ENCODE measurements at regions not wholly inside any gene's neighbourhood (a gene's known extent, or its start where the extent isn't known, plus 50 kb on each side); places are given as distances from the start of the nearest gene placed in this dataset.
A peak's percentile ranks its signal among the peaks of the same experiment; 100 is the strongest.

GRCh38 chr12:116642683-116643082 lies 83.5 kb downstream of the MAP1LC3B2 start:
- Mint-ChIP-seq H3K27me3 (peaks cover 1 to 2% of the 10 kb centered on the region in 2 donors), H3K27ac (no peak overlapping the region), H3K4me3 (no peak overlapping the region), H3K36me3 (peaks cover 0 to 3% of the 10 kb centered on the region in 2 donors), H3K4me1 (no peaks in the 10 kb centered on the region), H3K9me3 (peaks cover 3 to 4% of the 10 kb centered on the region in 2 donors)
- no peak for ATAC-seq (replicated peaks)
- DNase-seq, result no peak

- Mint-ChIP-seq H3K4me3 (no peak overlapping the region), H3K27ac (no peak overlapping the region), H3K9me3 (peaks cover 3 to 4% of the 10 kb centered on the region in 2 donors), H3K27me3 (no peaks in the 10 kb centered on the region), H3K4me1 (no peaks in the 10 kb centered on the region), H3K36me3 (peaks cover 0 to 3% of the 10 kb centered on the region in 2 donors)
- ATAC-seq (replicated peaks), result no peak
- DNase-seq, result no peak
Measured at GRCh38 chr12:116642106-116642505, 82.9 kb downstream of the MAP1LC3B2 start.

- H3K4me1 Mint-ChIP-seq, result peaks cover 7 to 14% of the 10 kb centered on the region in 2 donors
Measured at GRCh38 chr12:116640281-116640680, 81.1 kb downstream of the MAP1LC3B2 start.

DNA sequence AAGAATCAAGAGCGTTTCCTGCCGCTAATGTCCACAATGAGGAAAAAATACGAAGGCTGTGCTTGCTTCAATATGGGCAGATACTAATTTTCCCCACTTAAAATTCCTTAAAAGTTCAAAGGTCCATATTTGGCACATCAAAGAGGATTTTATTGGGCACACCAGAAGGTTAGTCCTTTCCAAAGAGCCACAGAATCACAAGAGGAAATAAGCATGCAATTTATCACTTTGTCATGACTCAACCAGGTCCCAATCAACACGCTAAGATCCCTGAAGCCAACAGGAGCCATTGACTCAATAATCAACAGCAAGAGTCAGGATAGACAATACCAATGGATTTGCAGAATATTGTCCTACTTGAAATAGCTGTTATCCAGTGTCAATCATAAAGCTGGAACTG lies 80.6 kb downstream of the MAP1LC3B2 start:
- Mint-ChIP-seq H3K4me1 (peaks cover 11 to 19% of the 10 kb centered on the region in 2 donors), H3K4me3 (no peak overlapping the region), H3K27me3 (peaks cover under 1 to 12% of the 10 kb centered on the region in 2 donors), H3K9me3 (peaks cover 0 to under 1% of the 10 kb centered on the region in 2 donors), H3K36me3 (no peaks in the 10 kb centered on the region), H3K27ac (no peak overlapping the region)
- ATAC-seq (replicated peaks) (no peak), DNase-seq (no peak)

More at GRCh38 chr12:116640281-116640680, 81.1 kb downstream of the MAP1LC3B2 start:
- peaks cover 0 to 3% of the 10 kb centered on the region in 2 donors for H3K36me3 Mint-ChIP-seq
- H3K27ac Mint-ChIP-seq, result no peak overlapping the region
- peaks cover 3 to 4% of the 10 kb centered on the region in 2 donors for H3K9me3 Mint-ChIP-seq
- no peak overlapping the region for H3K4me3 Mint-ChIP-seq
- DNase-seq, result no peak
- H3K27me3 Mint-ChIP-seq, result peaks cover 0 to 10% of the 10 kb centered on the region in 2 donors
- no peak for ATAC-seq (replicated peaks)

DNA sequence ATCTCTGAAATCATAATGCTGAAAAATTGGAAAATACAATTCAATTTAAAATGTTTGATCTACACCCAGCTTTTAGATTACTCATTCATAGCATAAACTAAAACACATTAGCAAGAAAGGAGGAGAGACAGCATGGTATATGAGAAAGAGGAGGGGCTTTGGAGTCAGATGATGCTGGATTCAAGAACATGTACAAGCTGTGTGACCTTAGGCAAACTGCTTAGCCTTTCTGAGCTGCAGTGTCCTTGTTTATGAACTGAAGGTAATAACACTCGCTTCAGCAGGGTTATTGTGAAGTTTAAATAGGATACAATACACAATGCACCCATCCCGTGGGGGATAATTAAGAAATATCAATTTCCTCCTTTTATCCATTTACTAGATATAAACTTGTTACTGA lies 79.2 kb downstream of the MAP1LC3B2 start:
- no peak overlapping the region for H3K27ac Mint-ChIP-seq

GRCh38 chr12:116637589-116638150 lies 78.5 kb downstream of the MAP1LC3B2 start:
- peaks cover 17 to 23% of the 10 kb centered on the region in 2 donors for H3K4me1 Mint-ChIP-seq
- ATAC-seq (replicated peaks) (no peak), DNase-seq (no peak)
- H3K4me3 Mint-ChIP-seq, result no peak overlapping the region
- peaks cover 18 to 33% of the 10 kb centered on the region in 2 donors for H3K27me3 Mint-ChIP-seq
- no peaks in the 10 kb centered on the region for H3K9me3 Mint-ChIP-seq
- no peaks in the 10 kb centered on the region for H3K36me3 Mint-ChIP-seq
- H3K27ac Mint-ChIP-seq, result no peak overlapping the region

More for the DNA sequence above, 79.2 kb downstream of the MAP1LC3B2 start:
- DNase-seq (no peak), ATAC-seq (replicated peaks) (no peak)
- Mint-ChIP-seq H3K36me3 (no peaks in the 10 kb centered on the region), H3K4me3 (no peak overlapping the region), H3K9me3 (no peaks in the 10 kb centered on the region), H3K27me3 (peaks cover 11 to 26% of the 10 kb centered on the region in 2 donors), H3K4me1 (peaks cover 15 to 23% of the 10 kb centered on the region in 2 donors)

- Mint-ChIP-seq H3K36me3 (no peaks in the 10 kb centered on the region), H3K4me3 (no peak overlapping the region), H3K27ac (no peak overlapping the region), H3K4me1 (peaks cover 17 to 23% of the 10 kb centered on the region in 2 donors), H3K27me3 (peaks cover 19 to 33% of the 10 kb centered on the region in 2 donors), H3K9me3 (no peaks in the 10 kb centered on the region)
- no peak for DNase-seq
- no peak for ATAC-seq (replicated peaks)
Measured at GRCh38 chr12:116636608-116637519, 77.7 kb downstream of the MAP1LC3B2 start.

DNA sequence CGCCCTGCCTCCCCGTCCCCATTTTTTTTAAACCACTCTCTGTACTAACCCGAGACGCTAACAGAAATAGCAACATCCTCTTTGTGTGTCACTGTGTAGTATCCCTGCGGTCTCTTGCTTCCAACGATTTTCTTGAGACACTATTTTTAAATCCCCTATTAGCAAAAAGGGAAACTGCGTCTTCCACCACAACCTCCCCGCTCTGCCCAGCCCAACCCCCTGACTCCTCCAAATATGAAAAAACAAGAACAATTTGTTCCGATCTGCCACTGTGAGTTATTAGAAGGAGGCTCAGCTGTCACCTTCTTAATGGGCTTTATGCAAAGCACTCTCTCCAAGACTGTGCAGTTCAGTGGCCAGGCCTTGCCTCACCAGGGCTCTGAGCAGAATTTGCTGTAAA lies 76.3 kb downstream of the MAP1LC3B2 start:
- Mint-ChIP-seq H3K36me3 (no peaks in the 10 kb centered on the region), H3K4me3 (peak overlapping the region; percentile 60), H3K27me3 (peaks cover 25 to 41% of the 10 kb centered on the region in 2 donors), H3K4me1 (peaks cover 17 to 23% of the 10 kb centered on the region in 2 donors), H3K27ac (no peak overlapping the region), H3K9me3 (no peaks in the 10 kb centered on the region)
- DNase-seq (peak; percentile 4), ATAC-seq (replicated peaks) (peak; percentile 64 to 78)

GRCh38 chr12:116633476-116633875 lies 74.3 kb downstream of the MAP1LC3B2 start:
- Mint-ChIP-seq H3K4me1 (peaks cover 17 to 23% of the 10 kb centered on the region in 2 donors), H3K36me3 (no peaks in the 10 kb centered on the region), H3K27ac (no peak overlapping the region), H3K27me3 (peaks cover 36 to 52% of the 10 kb centered on the region in 2 donors), H3K4me3 (no peak overlapping the region), H3K9me3 (no peaks in the 10 kb centered on the region)
- no peak for DNase-seq
- no peak for ATAC-seq (replicated peaks)

DNA sequence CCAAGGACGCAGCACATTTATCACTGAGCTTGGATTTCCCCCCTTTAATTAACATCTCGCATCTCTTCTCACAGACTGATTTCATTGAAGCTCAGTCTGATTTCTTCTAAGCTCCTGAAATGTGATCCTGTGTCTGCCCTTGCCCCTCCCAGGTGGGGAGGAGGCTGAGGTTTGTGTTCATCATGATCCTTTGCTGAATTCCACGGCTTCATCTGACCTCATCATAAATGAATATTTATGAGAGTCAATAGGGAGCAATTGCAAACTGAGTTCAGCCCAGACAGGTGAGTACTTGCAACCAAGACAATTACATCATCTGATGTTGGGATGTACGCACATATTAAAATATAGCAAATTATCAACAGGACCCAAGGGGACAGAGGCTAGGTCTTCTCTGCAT lies 72.4 kb downstream of the MAP1LC3B2 start:
- no peak for DNase-seq
- Mint-ChIP-seq H3K9me3 (no peaks in the 10 kb centered on the region), H3K36me3 (no peaks in the 10 kb centered on the region), H3K4me1 (peaks cover 17 to 22% of the 10 kb centered on the region in 2 donors), H3K27ac (no peak overlapping the region), H3K4me3 (no peak overlapping the region), H3K27me3 (peaks cover 37 to 52% of the 10 kb centered on the region in 2 donors)
- ATAC-seq (replicated peaks), result no peak

DNA sequence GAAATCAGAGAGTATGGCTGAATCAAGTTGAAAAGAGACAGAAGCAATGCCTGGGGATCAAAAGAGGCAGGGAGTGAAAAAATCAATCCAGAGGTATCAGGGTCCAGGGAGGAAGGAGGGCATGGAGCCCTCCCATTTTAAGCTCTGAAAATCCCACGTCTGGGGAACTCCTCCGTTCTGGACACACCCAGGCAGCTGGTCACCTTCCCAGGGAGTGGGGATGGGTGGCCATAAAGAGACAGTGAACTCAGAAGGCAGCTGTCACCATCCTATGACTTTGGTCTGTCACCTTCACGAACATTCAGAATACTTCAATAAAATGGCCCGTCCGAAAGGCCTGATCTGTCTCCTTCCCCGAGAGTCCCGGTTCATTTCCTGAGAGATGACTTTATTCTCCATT lies 71.6 kb downstream of the MAP1LC3B2 start:
- H3K27me3 Mint-ChIP-seq, result peaks cover 37 to 45% of the 10 kb centered on the region in 2 donors

GRCh38 chr12:116629480-116629879 lies 70.3 kb downstream of the MAP1LC3B2 start:
- Mint-ChIP-seq H3K27me3 (peaks cover 34 to 37% of the 10 kb centered on the region in 2 donors), H3K36me3 (no peaks in the 10 kb centered on the region), H3K9me3 (no peaks in the 10 kb centered on the region), H3K27ac (no peak overlapping the region), H3K4me3 (no peak overlapping the region), H3K4me1 (peaks cover 2 to 3% of the 10 kb centered on the region in 2 donors)
- no peak for ATAC-seq (replicated peaks)
- no peak for DNase-seq

More for the DNA sequence above, 71.6 kb downstream of the MAP1LC3B2 start:
- Mint-ChIP-seq H3K27ac (no peak overlapping the region), H3K9me3 (no peaks in the 10 kb centered on the region), H3K36me3 (no peaks in the 10 kb centered on the region), H3K4me1 (peaks cover 14 to 15% of the 10 kb centered on the region in 2 donors), H3K4me3 (no peak overlapping the region)
- DNase-seq (no peak), ATAC-seq (replicated peaks) (no peak)

DNA sequence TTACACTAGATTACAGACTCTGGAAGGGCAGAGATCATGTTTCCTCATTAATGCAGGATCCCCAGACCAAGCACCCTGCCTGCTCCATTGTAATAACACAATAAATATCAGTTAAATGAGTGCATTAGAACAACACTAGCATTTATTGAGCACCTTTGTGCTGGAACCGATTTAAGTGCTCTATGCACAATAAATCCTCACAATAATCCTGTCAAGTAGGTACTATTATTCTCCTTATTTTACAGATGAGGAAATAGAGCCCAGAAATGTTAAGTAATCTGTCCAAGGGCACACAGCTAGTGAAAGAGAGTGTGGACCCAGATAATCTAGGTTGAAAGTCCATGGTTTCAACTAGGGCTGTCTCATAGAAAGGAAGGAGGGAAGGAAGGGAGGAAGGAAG lies 69.8 kb downstream of the MAP1LC3B2 start:
- no peak for DNase-seq
- peaks cover 0 to 2% of the 10 kb centered on the region in 2 donors for H3K4me1 Mint-ChIP-seq
- no peak for ATAC-seq (replicated peaks)
- no peak overlapping the region for H3K4me3 Mint-ChIP-seq
- peaks cover 30 to 32% of the 10 kb centered on the region in 2 donors for H3K27me3 Mint-ChIP-seq
- no peak overlapping the region for H3K27ac Mint-ChIP-seq
- H3K9me3 Mint-ChIP-seq, result no peaks in the 10 kb centered on the region
- no peaks in the 10 kb centered on the region for H3K36me3 Mint-ChIP-seq

DNA sequence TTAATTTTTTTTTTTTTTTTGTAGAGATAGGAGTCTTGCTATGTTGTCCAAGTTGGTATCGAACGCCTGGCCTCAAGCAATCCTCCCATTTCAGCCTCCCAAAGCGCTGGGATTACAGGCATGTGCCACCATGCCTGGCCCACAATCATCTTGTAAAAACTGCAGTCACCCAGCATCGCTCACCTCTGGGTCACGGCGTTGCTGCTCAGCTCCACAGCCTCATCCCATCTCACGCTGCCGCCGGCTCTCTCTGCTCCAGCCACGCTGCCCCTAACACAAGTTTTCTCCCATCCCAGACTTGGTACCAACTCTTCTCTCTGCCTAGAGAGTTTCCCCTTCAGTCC lies 69.2 kb downstream of the MAP1LC3B2 start:
- Mint-ChIP-seq H3K27ac (no peak overlapping the region), H3K9me3 (peaks cover 0 to 1% of the 10 kb centered on the region in 2 donors), H3K4me1 (peaks cover 0 to 2% of the 10 kb centered on the region in 2 donors), H3K27me3 (peaks cover 26 to 27% of the 10 kb centered on the region in 2 donors), H3K36me3 (no peaks in the 10 kb centered on the region), H3K4me3 (no peak overlapping the region)
- no peak for ATAC-seq (replicated peaks)
- no peak for DNase-seq
